ENCODE measurements at regions not wholly inside any gene's neighbourhood (a gene's known extent, or its start where the extent isn't known, plus 50 kb on each side); places are given as distances from the start of the nearest gene placed in this dataset.
"Not testable (repeated sequence)": the region's sequence is repeated elsewhere in the genome, so short reads cannot be mapped to it uniquely, and the experiment has no call there.

GRCh38 chr14:70269582-70269981, 80.8 kb upstream of the SLC8A3 start:
- no peak for DNase-seq

GRCh38 chr14:70268760-70269159, 80.0 kb upstream of the SLC8A3 start:
- DNase-seq = no peak

- no peak for DNase-seq
Observed at GRCh38 chr14:70266157-70266556, 77.4 kb upstream of the SLC8A3 start.

- no peak for DNase-seq
Observed at GRCh38 chr14:70265422-70265821, 76.7 kb upstream of the SLC8A3 start.

GRCh38 chr14:70259420-70259819, 70.7 kb upstream of the SLC8A3 start:
- no peak for DNase-seq

- peak; percentile 65 for DNase-seq
Observed at GRCh38 chr14:70257526-70257925, 68.8 kb upstream of the SLC8A3 start.

- no peak for DNase-seq
Observed at GRCh38 chr14:70256601-70257000, 67.8 kb upstream of the SLC8A3 start.

GRCh38 chr14:70255071-70256057, 66.6 kb upstream of the SLC8A3 start:
- peak; percentile 52 for DNase-seq

- peak; percentile 47 for DNase-seq
Observed at GRCh38 chr14:70254476-70254961, 65.8 kb upstream of the SLC8A3 start.

- not testable (repeated sequence) for DNase-seq
Observed at GRCh38 chr14:70253547-70253946, 64.8 kb upstream of the SLC8A3 start.

GRCh38 chr14:70245026-70245425, 56.3 kb upstream of the SLC8A3 start:
- DNase-seq = no peak

GRCh38 chr14:70239802-70240201, 51.1 kb upstream of the SLC8A3 start:
- DNase-seq = no peak

GRCh38 chr14:70238635-70239034, 49.9 kb upstream of the SLC8A3 start:
- not testable (repeated sequence) for DNase-seq

Measured in NCI-H1694 (cell line).